ENCODE measurements at regions not wholly inside any gene's neighbourhood (a gene's known extent, or its start where the extent isn't known, plus 50 kb on each side); places are given as distances from the start of the nearest gene placed in this dataset.

- no peak for TF ChIP-seq CTCF (IDR thresholded peaks at IDR 0.05)
- no peak for TF ChIP-seq POLR2A (IDR thresholded peaks at IDR 0.05)
Observed at GRCh38 chr13:74287724-74288169, 153.5 kb upstream of the KLF12 start.
